GM19395 (cell line): ENCODE measurements at regions not wholly inside any gene's neighbourhood (a gene's known extent, or its start where the extent isn't known, plus 50 kb on each side); places are given as distances from the start of the nearest gene placed in this dataset.

Experiments
- ATAC-seq: cut with Tn5 transposase; IDR thresholded peaks from one replicate; pipeline ENCODE4 v1.9.1; 2021; ENCODE audit warnings: mild to moderate bottlenecking, moderate library complexity; ENCODE audit not compliant: unreplicated experiment

GRCh38 chr6:149176971-149177667 lies 140.4 kb upstream of the TAB2 start:
- no peak for ATAC-seq

- ATAC-seq = no peak
These were observed 138.1 kb upstream of the TAB2 start for GRCh38 chr6:149179431-149179830.

- ATAC-seq = no peak
These were observed 136.2 kb upstream of the TAB2 start for GRCh38 chr6:149181304-149181703.

- ATAC-seq = no peak
These were observed 135.2 kb upstream of the TAB2 start for GRCh38 chr6:149182262-149182661.

GRCh38 chr6:149184523-149184922 lies 133.0 kb upstream of the TAB2 start:
- ATAC-seq = no peak

GRCh38 chr6:149185799-149186357 lies 131.6 kb upstream of the TAB2 start:
- no peak for ATAC-seq

GRCh38 chr6:149186873-149187272 lies 130.6 kb upstream of the TAB2 start:
- ATAC-seq = no peak

GRCh38 chr6:149190224-149190831 lies 127.2 kb upstream of the TAB2 start:
- ATAC-seq = no peak

- ATAC-seq = peak; percentile 66
These were observed 122.5 kb upstream of the TAB2 start for GRCh38 chr6:149194820-149195558.

- no peak for ATAC-seq
These were observed 121.4 kb upstream of the TAB2 start for GRCh38 chr6:149196091-149196490.

- no peak for ATAC-seq
These were observed 120.0 kb upstream of the TAB2 start for GRCh38 chr6:149197482-149197881.

GRCh38 chr6:149198265-149198664 lies 119.2 kb upstream of the TAB2 start:
- no peak for ATAC-seq

- ATAC-seq = no peak
These were observed 117.1 kb upstream of the TAB2 start for GRCh38 chr6:149200282-149200945.

GRCh38 chr6:149201068-149201655 lies 116.3 kb upstream of the TAB2 start:
- no peak for ATAC-seq

GRCh38 chr6:149202100-149202499 lies 115.4 kb upstream of the TAB2 start:
- ATAC-seq = no peak

GRCh38 chr6:149202952-149203351 lies 114.6 kb upstream of the TAB2 start:
- no peak for ATAC-seq

GRCh38 chr6:149203509-149203908 lies 114.0 kb upstream of the TAB2 start:
- ATAC-seq = no peak

- no peak for ATAC-seq
These were observed 109.3 kb upstream of the TAB2 start for GRCh38 chr6:149208134-149208601.

GRCh38 chr6:149209871-149210775 lies 107.4 kb upstream of the TAB2 start:
- peak; percentile 29 for ATAC-seq
